ENCODE measurements at regions not wholly inside any gene's neighbourhood (a gene's known extent, or its start where the extent isn't known, plus 50 kb on each side); places are given as distances from the start of the nearest gene placed in this dataset.

- Histone ChIP-seq H4K5ac (ENCODE audit: insufficient read length, low read depth, low read length) (no peak overlapping the region), H3K79me2 (ENCODE audit: control insufficient read depth in 1 of 2, insufficient read depth in 2 of 2, low read length in 2 of 2) (no peaks in the 10 kb centered on the region), H3K27ac (ENCODE audit: low read depth, low read length) (no peak overlapping the region), H3K9ac (replicated peaks in 1 of 4; ENCODE audit: extremely low read depth in 1 of 4, low read depth in 3 of 4, low read length in 3 of 4) (no peak overlapping the region), H2BK5ac (ENCODE audit: low read depth, low read length) (no peak overlapping the region), H4K91ac (replicated peaks; ENCODE audit: insufficient read length, low read length) (no peak overlapping the region), H3K79me1 (ENCODE audit: low read depth, low read length) (no peaks in the 10 kb centered on the region), H3K14ac (ENCODE audit: insufficient read length) (no peak overlapping the region), H3K18ac (ENCODE audit: extremely low read depth, low read length) (no peak overlapping the region), H3K23me2 (ENCODE audit: low read depth, low read length) (no peaks in the 10 kb centered on the region), H2BK20ac (ENCODE audit: low read length) (no peak overlapping the region), H2BK120ac (replicated peaks; ENCODE audit: low read depth, low read length) (no peak overlapping the region), H3K27me3 (replicated peaks in 1 of 4; ENCODE audit: control insufficient read depth in 3 of 4, extremely low read depth in 1 of 4, insufficient read depth in 3 of 4, low read length in 3 of 4) (no peaks in the 10 kb centered on the region), H3K4me1 (replicated peaks in 1 of 4; ENCODE audit: control insufficient read depth in 3 of 4, insufficient read depth in 4 of 4, low read length in 3 of 4) (no peaks in the 10 kb centered on the region), H3K4me3 (ENCODE audit: extremely low read depth in 1 of 4, insufficient read depth in 2 of 4, low read depth in 3 of 4, low read length in 4 of 4) (no peak overlapping the region), H2AK5ac (ENCODE audit: low read depth, low read length) (no peak overlapping the region), H2AFZ (ENCODE audit: low read length) (no peak overlapping the region), H2BK15ac (ENCODE audit: low read length) (no peak overlapping the region), H2BK12ac (ENCODE audit: low read depth, low read length) (no peak overlapping the region), H3K4me2 (ENCODE audit: insufficient read depth in 1 of 2, low read depth in 2 of 2, low read length in 2 of 2) (no peak overlapping the region), H4K20me1 (replicated peaks in 1 of 2; ENCODE audit: control insufficient read depth in 1 of 2, insufficient read depth in 2 of 2, low read length in 2 of 2) (no peaks in the 10 kb centered on the region), H3K36me3 (ENCODE audit: control insufficient read depth in 2 of 4, insufficient read depth in 4 of 4, low read length in 3 of 4) (no peaks in the 10 kb centered on the region), H3K4ac (replicated peaks; ENCODE audit: insufficient read length, low read depth, low read length) (no peak overlapping the region), H3K9me3 (ENCODE audit: insufficient read depth in 2 of 2, low read depth in 1 of 2, low read length in 1 of 2) (no peaks in the 10 kb centered on the region), H3K23ac (ENCODE audit: insufficient read length) (no peak overlapping the region), H4K8ac (ENCODE audit: extremely low read depth, insufficient read depth, low read length) (no peak overlapping the region), H3K56ac (replicated peaks; ENCODE audit: insufficient read length, low read depth, low read length) (no peak overlapping the region)
- ChIA-PET POLR2A (ENCODE audit: partially characterized antibody) (interaction anchor here (0.5 kb wide), 1 partner anchor 1789 kb away, joined by 3 read pairs; no protein-coding TSS in a partner anchor), CTCF (ENCODE audit: partially characterized antibody) (no interaction called here)
- no peak for FAIRE-seq
- 93% methylated on average over 3 of the region's 3 CpGs; no CpG with 5 or more reads in 1 of the 2 experiments for WGBS, 2 experiments (ENCODE audit: extremely low coverage in 1 of 2, insufficient coverage in 1 of 2, insufficient read length in 1 of 2, insufficient replicate concordance in 2 of 2, low coverage in 1 of 2, low lambda C conversion rate in 2 of 2, missing lambda C conversion rate in 1 of 2)
- no peak for DNase-seq (ENCODE audit: low read depth in 1 of 2, low spot score in 2 of 2)
- no peak for TF ChIP-seq TAF1 (IDR thresholded peaks at IDR 0.05; ENCODE audit: low read depth, low read length)
- TF ChIP-seq SIRT6 (IDR thresholded peaks at IDR 0.05; ENCODE audit: low read length): no peak
- no peak for TF ChIP-seq RNF2 (IDR thresholded peaks at IDR 0.05; ENCODE audit: borderline replicate concordance, low read depth, low read length, missing control alignments, poor library complexity, severe bottlenecking)
- TF ChIP-seq RAD21 (IDR thresholded peaks at IDR 0.05 in 1 of 2, conservative IDR thresholded peaks at IDR 0.05 in 1 of 2; ENCODE audit: low read depth in 2 of 2, low read length in 2 of 2): no peak
- no peak for TF ChIP-seq EGR1 (IDR thresholded peaks at IDR 0.05; ENCODE audit: borderline replicate concordance, low read depth, low read length)
- no peak for TF ChIP-seq EZH2 (IDR thresholded peaks at IDR 0.05; ENCODE audit: low read depth, low read length, severe bottlenecking)
- TF ChIP-seq HDAC2 (IDR thresholded peaks at IDR 0.05; ENCODE audit: borderline replicate concordance in 1 of 2, low read depth in 2 of 2, low read length in 2 of 2): no peak
- no peak for TF ChIP-seq RFX5 (IDR thresholded peaks at IDR 0.05; ENCODE audit: borderline replicate concordance, low read depth, low read length)
- TF ChIP-seq MAFK (IDR thresholded peaks at IDR 0.05; ENCODE audit: low read depth, low read length): no peak
- TF ChIP-seq, protein P1, sequence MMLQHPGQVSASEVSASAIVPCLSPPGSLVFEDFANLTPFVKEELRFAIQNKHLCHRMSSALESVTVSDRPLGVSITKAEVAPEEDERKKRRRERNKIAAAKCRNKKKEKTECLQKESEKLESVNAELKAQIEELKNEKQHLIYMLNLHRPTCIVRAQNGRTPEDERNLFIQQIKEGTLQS (IDR thresholded peaks at IDR 0.05; ENCODE audit: insufficient read depth, low read depth, low read length): no peak
- no peak for TF ChIP-seq POLR2AphosphoS5 (IDR thresholded peaks at IDR 0.05; ENCODE audit: low read depth, low read length)
- no peak for TF ChIP-seq CREB1 (IDR thresholded peaks at IDR 0.05)
- no peak for TF ChIP-seq TCF12 (IDR thresholded peaks at IDR 0.05; ENCODE audit: low read depth, low read length)
- TF ChIP-seq KDM5A (IDR thresholded peaks at IDR 0.05; ENCODE audit: low read length): no peak
- TF ChIP-seq BACH1 (IDR thresholded peaks at IDR 0.05; ENCODE audit: low read length): no peak
These were observed 97.9 kb upstream of the TSHZ2 start for GRCh38 chr20:52874241-52874640.

Data from H1 (cell line).